SK-N-SH (cell line): ENCODE measurements at regions not wholly inside any gene's neighbourhood (a gene's known extent, or its start where the extent isn't known, plus 50 kb on each side); places are given as distances from the start of the nearest gene placed in this dataset.

Experiments used
- CTCF ChIA-PET: fragments of 300-600, 350-600 bp; formaldehyde crosslinking; extraction: SDS; loops from one replicate; lab custom pipeline; 2021; lab: Yijun Ruan, JAX
- POLR2A ChIA-PET: fragments of 350-600 bp; sonication (Branson Sonifier 250); formaldehyde crosslinking; extraction: SDS; loops from one replicate; lab custom pipeline; 2020; ENCODE audit warnings: antibody characterized with exemption, inconsistent platforms; lab: Yijun Ruan, JAX
- DNase-seq: peaks from one replicate; pipeline ENCODE4 v3.0.0; 2012
- H2AFZ ChIP-seq: fragments of 200-600 bp; sonication (generic); 2 replicates; pipeline ENCODE4 v1.8.1; 2016; ENCODE audit warnings: antibody characterized with exemption, mild to moderate bottlenecking, low read depth
- H3F3A ChIP-seq: fragments of 200-600 bp; sonication (generic); replicated peaks from 2 replicates; pipeline ENCODE3; 2016; ENCODE audit warnings: antibody characterized with exemption, mild to moderate bottlenecking; ENCODE audit not compliant: insufficient read depth
- H3K27ac ChIP-seq, 2 experiments: fragments of 200-500 bp in 1 of 2; fragments of 200-600 bp in 1 of 2; sonication (Bioruptor generic) in 1 of 2; sonication (generic), shearing (Covaris generic) in 1 of 2; 2 replicates each; pipeline versions ENCODE4 v1.5.1 to v1.6.1; 2014 to 2016; ENCODE audit warnings: low read depth in 2 of 2, inconsistent platforms in 1 of 2, low read length in 1 of 2, mild to moderate bottlenecking in 1 of 2, mixed read lengths in 1 of 2
- H3K27me3 ChIP-seq: fragments of 200-600 bp; sonication (generic), shearing (Covaris generic); 2 replicates; pipeline ENCODE4 v1.6.1; 2016; ENCODE audit warnings: mixed run types; ENCODE audit not compliant: insufficient read depth
- H3K36me3 ChIP-seq, 2 experiments: fragments of 200-500 bp in 1 of 2; fragments of 200-600 bp in 1 of 2; sonication (Bioruptor generic) in 1 of 2; sonication (generic) in 1 of 2; replicated peaks in 1 of 2; 2 replicates each; pipeline versions ENCODE3 to v1.5.1; 2014 to 2016; ENCODE audit warnings: low read length in 1 of 2, mild to moderate bottlenecking in 1 of 2; ENCODE audit not compliant: insufficient read depth in 2 of 2, control insufficient read depth in 1 of 2
- H3K4me1 ChIP-seq, 2 experiments: fragments of 200-500 bp in 1 of 2; fragments of 200-600 bp in 1 of 2; sonication (Bioruptor generic) in 1 of 2; sonication (generic), shearing (Covaris generic) in 1 of 2; 2 replicates each; pipeline versions ENCODE4 v1.5.1 to v1.6.1; 2014 to 2016; ENCODE audit warnings: low read depth in 1 of 2, low read length in 1 of 2, mixed run types in 1 of 2; ENCODE audit not compliant: insufficient read depth in 2 of 2, control insufficient read depth in 1 of 2
- H3K4me2 ChIP-seq: fragments of 200-600 bp; sonication (generic), shearing (Covaris generic); 2 replicates; pipeline ENCODE4 v1.6.1; 2017; ENCODE audit warnings: mixed run types
- H3K4me3 ChIP-seq, 2 experiments: fragments of 200-500 bp in 1 of 2; fragments of 200-600 bp in 1 of 2; sonication (Bioruptor generic) in 1 of 2; sonication (generic), shearing (Covaris generic) in 1 of 2; 2 replicates each; pipeline versions ENCODE4 v1.5.1 to v1.8.1; 2014 to 2016; ENCODE audit warnings: low read depth in 2 of 2, inconsistent platforms in 1 of 2, low read length in 1 of 2, mild to moderate bottlenecking in 1 of 2, mixed read lengths in 1 of 2, moderate library complexity in 1 of 2
- H3K79me2 ChIP-seq: fragments of 200-600 bp; sonication (generic); 2 replicates; pipeline ENCODE4 v1.8.1; 2017; ENCODE audit warnings: mild to moderate bottlenecking; ENCODE audit not compliant: insufficient read depth
- H3K9ac ChIP-seq: fragments of 200-600 bp; sonication (generic); 2 replicates; pipeline ENCODE4 v1.6.1; 2017; ENCODE audit warnings: mixed run types
- H3K9me2 ChIP-seq: fragments of 200-600 bp; sonication (generic); 2 replicates; pipeline ENCODE4 v1.6.1; 2017; ENCODE audit warnings: mixed run types
- H3K9me3 ChIP-seq: fragments of 200-600 bp; sonication (generic); 2 replicates; pipeline ENCODE4 v1.6.1; 2017; ENCODE audit warnings: mixed run types, mild to moderate bottlenecking, moderate library complexity
- H4K20me1 ChIP-seq: fragments of 200-600 bp; sonication (generic); 2 replicates; pipeline ENCODE4 v1.6.1; 2017; ENCODE audit warnings: mild to moderate bottlenecking, mixed run types; ENCODE audit not compliant: insufficient read depth
- CTCF ChIP-seq: fragments of 200-600 bp; sonication (generic); IDR thresholded peaks from 2 replicates; pipeline ENCODE4 v1.6.1; 2017; ENCODE audit warnings: antibody characterized with exemption, mild to moderate bottlenecking, moderate library complexity
- EP300 ChIP-seq, 2 experiments: IDR thresholded peaks; 2 replicates each; pipeline versions ENCODE4 v1.4.0 to v1.6.1; 2012; ENCODE audit warnings: borderline replicate concordance in 1 of 2, low read depth in 1 of 2, low read length in 1 of 2
- FOXJ3 ChIP-seq: sonication (generic); formaldehyde crosslinking; IDR thresholded peaks from 2 replicates; pipeline ENCODE4 v1.5.1; 2020; ENCODE audit warnings: mild to moderate bottlenecking, missing genetic modification reagents
- FOXM1 ChIP-seq: IDR thresholded peaks from 2 replicates; pipeline ENCODE4 v1.4.0; 2012; ENCODE audit warnings: low read depth, mild to moderate bottlenecking
- GABPA ChIP-seq: IDR thresholded peaks from 2 replicates; pipeline ENCODE4 v1.4.0; 2012; ENCODE audit warnings: low read depth, mild to moderate bottlenecking
- JUND ChIP-seq: IDR thresholded peaks from 2 replicates; pipeline ENCODE4 v1.4.0; 2012
- MXI1 ChIP-seq: IDR thresholded peaks from 2 replicates; pipeline ENCODE4 v1.6.1; 2012; ENCODE audit warnings: mild to moderate bottlenecking, low read depth, low read length, improper control_type of control experiment
- RAD21 ChIP-seq: IDR thresholded peaks from 2 replicates; pipeline ENCODE4 v1.6.1; 2012; ENCODE audit warnings: mild to moderate bottlenecking, low read length
- RCOR1 ChIP-seq: fragments of 150-350 bp; IDR thresholded peaks from 2 replicates; pipeline ENCODE4 v1.6.1; 2017; ENCODE audit warnings: antibody characterized with exemption, low read length
- RFX5 ChIP-seq: IDR thresholded peaks from 2 replicates; pipeline ENCODE4 v1.6.1; 2012; ENCODE audit warnings: mild to moderate bottlenecking, improper control_type of control experiment, low read length
- TAF1 ChIP-seq: IDR thresholded peaks from 2 replicates; pipeline ENCODE4 v1.6.1; 2012; ENCODE audit warnings: low read depth, mild to moderate bottlenecking, low read length, moderate library complexity, borderline replicate concordance
- USF1 ChIP-seq: IDR thresholded peaks from 2 replicates; pipeline ENCODE4 v1.4.0; 2012; ENCODE audit warnings: low read depth, borderline replicate concordance
- ZBTB33 ChIP-seq: IDR thresholded peaks from 2 replicates; pipeline ENCODE4 v1.4.0; 2012; ENCODE audit warnings: low read depth, borderline replicate concordance
- WGBS: methylation state at CpG from one replicate; pipeline ENCODE4 v1.1.6; 2017; ENCODE audit warnings: low lambda C conversion rate; 5-methylcytosine and 5-hydroxymethylcytosine counted together

- DNase-seq, result no peak
- Histone ChIP-seq H3K36me3 (no peaks in the 10 kb centered on the region), H3K4me3 (no peak overlapping the region), H3K27ac (no peak overlapping the region), H3K79me2 (no peaks in the 10 kb centered on the region), H3K9me3 (no peaks in the 10 kb centered on the region), H3K9ac (no peak overlapping the region), H3K4me1 (no peaks in the 10 kb centered on the region), H3K9me2 (no peaks in the 10 kb centered on the region), H3F3A (no peaks in the 10 kb centered on the region), H3K27me3 (no peaks in the 10 kb centered on the region), H3K4me2 (no peak overlapping the region), H2AFZ (no peak overlapping the region)
- 59% methylated on average over 1 of the region's 1 CpG for WGBS
- ChIA-PET POLR2A (no interaction called here), CTCF (no interaction called here)
- no peak for TF ChIP-seq MXI1
- no peak for TF ChIP-seq JUND
- no peak for TF ChIP-seq FOXJ3 (CRISPR knock-in tag)
- no peak for TF ChIP-seq RFX5
- no peak for TF ChIP-seq RAD21
- TF ChIP-seq ZBTB33, result no peak
- no peak for TF ChIP-seq USF1
- no peak for TF ChIP-seq TAF1
- no peak for TF ChIP-seq CTCF
- no peak for TF ChIP-seq FOXM1
- TF ChIP-seq RCOR1, result no peak
- no peak for TF ChIP-seq GABPA
- TF ChIP-seq EP300 (IDR thresholded peaks at IDR 0.05; ENCODE audit: borderline replicate concordance in 1 of 2, low read depth in 1 of 2, low read length in 1 of 2), result no peak
- TF ChIP-seq, all 33 proteins: peak for 0
- no peaks in the 10 kb centered on the region for H4K20me1 ChIP-seq
These were observed 748.2 kb upstream of the ADAMTS5 start for GRCh38 chr21:27715131-27715530.
